KMS-11 (cell line): ENCODE measurements at regions not wholly inside any gene's neighbourhood (a gene's known extent, or its start where the extent isn't known, plus 50 kb on each side); places are given as distances from the start of the nearest gene placed in this dataset.

Source experiments
- H2AFZ ChIP-seq: fragments of 200-600 bp; sonication (generic); 2 replicates; pipeline ENCODE4 v1.6.1; 2016; ENCODE audit warnings: antibody characterized with exemption, mixed run types, low read depth
- H3K27ac ChIP-seq: fragments of 200-600 bp; sonication (generic); 2 replicates; pipeline ENCODE4 v1.6.1; 2016; ENCODE audit warnings: mild to moderate bottlenecking, mixed run types
- H3K27me3 ChIP-seq: fragments of 200-600 bp; sonication (generic); 2 replicates; pipeline ENCODE4 v1.6.1; 2017; ENCODE audit warnings: mild to moderate bottlenecking, low read depth, mixed run types, moderate library complexity; ENCODE audit not compliant: insufficient read depth
- H3K36me3 ChIP-seq: fragments of 200-600 bp; sonication (generic); 2 replicates; pipeline ENCODE4 v1.6.1; 2017; ENCODE audit warnings: mild to moderate bottlenecking, mixed run types; ENCODE audit not compliant: insufficient read depth
- H3K4me1 ChIP-seq: fragments of 200-600 bp; sonication (generic); 2 replicates; pipeline ENCODE4 v1.6.1; 2016; ENCODE audit warnings: mild to moderate bottlenecking, low read depth, mixed run types; ENCODE audit not compliant: poor library complexity, severe bottlenecking
- H3K4me2 ChIP-seq: fragments of 200-600 bp; sonication (generic); 2 replicates; pipeline ENCODE4 v1.7.0; 2016; ENCODE audit warnings: mild to moderate bottlenecking, mixed run types
- H3K4me3 ChIP-seq: fragments of 200-600 bp; sonication (generic); IDR thresholded peaks from 2 replicates; pipeline ENCODE4 v1.6.1; 2017; ENCODE audit warnings: low read depth, low read length, mixed read lengths; ENCODE audit not compliant: insufficient read depth
- H3K79me2 ChIP-seq: fragments of 200-600 bp; sonication (generic); 2 replicates; pipeline ENCODE4 v1.6.1; 2016; ENCODE audit warnings: low read depth, mixed run types; ENCODE audit not compliant: insufficient read depth
- H3K9ac ChIP-seq: fragments of 200-600 bp; sonication (generic); 2 replicates; pipeline ENCODE4 v1.6.1; 2016; ENCODE audit warnings: mild to moderate bottlenecking, mixed run types
- H4K20me1 ChIP-seq: fragments of 200-600 bp; sonication (generic); 2 replicates; pipeline ENCODE4 v1.6.1; 2016; ENCODE audit warnings: mild to moderate bottlenecking, mixed run types; ENCODE audit not compliant: insufficient read depth
- TF ChIP-seq, protein P1 (sequence below): fragments of 200-600 bp; sonication (generic); conservative IDR thresholded peaks from 2 replicates; pipeline ENCODE4 v1.6.1; 2017; ENCODE audit warnings: low read depth, mild to moderate bottlenecking, antibody characterized with exemption, low read length, moderate library complexity, mixed read lengths

DNA sequence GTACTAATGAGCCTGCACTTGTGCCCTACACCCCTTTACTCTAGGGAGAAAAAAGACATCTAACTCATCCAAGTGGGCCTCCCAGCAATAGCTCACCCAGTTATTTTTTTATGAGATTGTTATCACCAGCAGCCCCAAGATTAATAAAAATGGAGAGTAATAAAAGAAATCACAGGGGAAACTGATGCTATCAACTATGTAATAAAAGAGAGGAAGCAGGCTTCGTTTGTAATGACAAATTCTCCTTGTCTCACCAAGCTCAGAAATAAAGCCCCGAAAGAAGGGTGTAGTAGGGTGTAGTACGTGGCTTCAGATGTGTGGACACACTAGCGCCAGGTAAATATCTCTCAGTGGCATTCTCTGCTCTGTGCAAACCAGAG is 204.9 kb downstream of the USP12 start:
- Histone ChIP-seq H3K9ac (no peak overlapping the region), H3K27ac (no peak overlapping the region), H2AFZ (no peak overlapping the region), H3K4me3 (no peak overlapping the region), H3K36me3 (no peaks in the 10 kb centered on the region), H3K4me2 (no peak overlapping the region), H3K27me3 (no peaks in the 10 kb centered on the region), H3K4me1 (no peaks in the 10 kb centered on the region), H3K79me2 (no peaks in the 10 kb centered on the region), H4K20me1 (no peaks in the 10 kb centered on the region)
- TF ChIP-seq, protein P1, sequence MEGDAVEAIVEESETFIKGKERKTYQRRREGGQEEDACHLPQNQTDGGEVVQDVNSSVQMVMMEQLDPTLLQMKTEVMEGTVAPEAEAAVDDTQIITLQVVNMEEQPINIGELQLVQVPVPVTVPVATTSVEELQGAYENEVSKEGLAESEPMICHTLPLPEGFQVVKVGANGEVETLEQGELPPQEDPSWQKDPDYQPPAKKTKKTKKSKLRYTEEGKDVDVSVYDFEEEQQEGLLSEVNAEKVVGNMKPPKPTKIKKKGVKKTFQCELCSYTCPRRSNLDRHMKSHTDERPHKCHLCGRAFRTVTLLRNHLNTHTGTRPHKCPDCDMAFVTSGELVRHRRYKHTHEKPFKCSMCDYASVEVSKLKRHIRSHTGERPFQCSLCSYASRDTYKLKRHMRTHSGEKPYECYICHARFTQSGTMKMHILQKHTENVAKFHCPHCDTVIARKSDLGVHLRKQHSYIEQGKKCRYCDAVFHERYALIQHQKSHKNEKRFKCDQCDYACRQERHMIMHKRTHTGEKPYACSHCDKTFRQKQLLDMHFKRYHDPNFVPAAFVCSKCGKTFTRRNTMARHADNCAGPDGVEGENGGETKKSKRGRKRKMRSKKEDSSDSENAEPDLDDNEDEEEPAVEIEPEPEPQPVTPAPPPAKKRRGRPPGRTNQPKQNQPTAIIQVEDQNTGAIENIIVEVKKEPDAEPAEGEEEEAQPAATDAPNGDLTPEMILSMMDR = no peak

DNA sequence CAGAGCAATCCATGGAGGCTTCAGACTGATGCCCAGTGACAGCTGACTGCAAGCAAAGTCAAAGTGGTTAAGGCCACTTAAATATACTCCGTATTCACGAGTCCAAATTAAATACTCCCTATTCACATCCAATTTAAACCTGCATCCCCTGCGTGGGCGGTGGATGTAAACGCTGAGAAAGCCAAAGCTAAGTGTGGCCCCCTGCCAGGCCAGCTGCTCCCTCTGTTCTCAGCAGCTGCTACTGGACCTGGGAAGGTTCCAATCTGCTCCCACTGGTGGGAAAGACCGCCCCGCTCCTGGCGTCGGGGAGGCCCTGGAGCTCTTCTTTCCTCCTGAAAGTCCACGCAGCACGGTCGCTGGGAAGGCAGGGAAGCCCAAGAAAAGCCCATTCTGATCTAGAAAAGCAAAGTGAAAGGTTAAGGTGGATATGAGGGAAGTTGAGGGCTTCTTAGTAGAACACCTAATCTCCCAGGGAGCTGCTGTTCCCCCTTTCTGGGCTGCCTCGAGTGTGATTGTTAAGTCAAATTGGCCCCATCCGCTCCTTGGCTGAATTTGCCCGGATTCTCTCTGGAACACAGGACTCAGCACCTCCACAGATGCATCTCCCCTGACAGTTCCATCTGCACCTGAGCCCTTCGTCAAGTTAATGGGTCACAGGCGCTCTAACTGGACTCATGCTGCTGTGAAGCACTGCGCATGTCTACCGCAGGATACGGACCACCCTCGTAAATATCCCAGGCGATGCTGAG is 205.5 kb downstream of the USP12 start:
- H3K36me3 ChIP-seq = no peaks in the 10 kb centered on the region
- H3K4me1 ChIP-seq = no peaks in the 10 kb centered on the region
- H3K4me2 ChIP-seq = no peak overlapping the region
- H3K79me2 ChIP-seq = no peaks in the 10 kb centered on the region
- no peak overlapping the region for H3K4me3 ChIP-seq
- H4K20me1 ChIP-seq = no peaks in the 10 kb centered on the region
- no peak overlapping the region for H3K9ac ChIP-seq
- TF ChIP-seq, protein P1 = no peak
- H3K27ac ChIP-seq = no peak overlapping the region
- no peak overlapping the region for H2AFZ ChIP-seq
- H3K27me3 ChIP-seq = no peaks in the 10 kb centered on the region

DNA sequence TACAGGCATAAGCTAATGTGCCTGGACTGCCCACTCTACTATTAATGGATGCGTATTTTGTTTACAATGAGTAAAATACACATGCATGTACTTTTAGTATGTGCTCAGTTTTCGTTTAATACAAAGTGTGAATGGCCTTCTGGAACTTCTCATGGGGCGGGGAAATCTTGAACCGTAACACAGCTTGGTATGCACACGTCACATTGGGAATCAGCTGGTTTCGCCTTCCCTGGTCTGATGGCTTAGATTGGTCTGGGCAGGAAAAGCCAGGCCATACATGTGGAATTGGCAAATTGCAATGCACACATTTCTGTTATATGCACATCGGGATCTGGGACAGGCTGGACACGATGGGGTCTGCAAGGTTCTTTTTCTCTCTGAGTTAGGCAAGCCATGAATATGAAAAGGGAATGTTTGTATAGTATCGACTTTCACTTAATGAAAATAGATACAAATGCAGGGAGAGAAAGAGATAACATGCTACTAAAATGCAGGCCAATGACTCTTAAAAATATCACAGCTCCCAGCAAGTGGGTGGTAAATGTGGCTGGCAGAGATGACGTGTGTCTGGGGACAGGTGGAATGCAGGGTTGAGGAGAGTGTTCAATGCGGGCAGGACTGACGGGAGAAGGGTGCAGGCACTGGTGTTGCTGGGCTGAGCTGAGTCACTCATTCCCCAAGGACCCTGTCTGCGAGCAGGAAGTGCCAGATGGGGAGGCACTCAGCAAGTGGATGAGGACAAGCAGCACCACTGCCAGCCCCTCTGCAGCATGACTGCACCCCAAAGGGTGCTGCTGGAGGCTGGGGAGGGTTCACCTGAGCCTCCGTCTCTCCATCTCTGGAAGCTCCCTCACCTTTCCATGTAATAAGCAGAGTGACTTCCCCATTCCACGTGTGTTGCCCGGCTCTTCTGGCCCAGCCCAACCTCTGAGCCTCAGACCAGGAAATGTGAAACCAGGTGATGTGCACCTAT is 204.0 kb upstream of the GPR12 start:
- no peak overlapping the region for H3K4me3 ChIP-seq
- H3K27ac ChIP-seq = no peak overlapping the region
- no peaks in the 10 kb centered on the region for H3K27me3 ChIP-seq
- no peak overlapping the region for H3K4me2 ChIP-seq
- TF ChIP-seq, protein P1 = no peak
- H3K79me2 ChIP-seq = no peaks in the 10 kb centered on the region
- no peaks in the 10 kb centered on the region for H3K4me1 ChIP-seq
- no peak overlapping the region for H3K9ac ChIP-seq
- H4K20me1 ChIP-seq = no peaks in the 10 kb centered on the region
- no peak overlapping the region for H2AFZ ChIP-seq
- H3K36me3 ChIP-seq = no peaks in the 10 kb centered on the region

DNA sequence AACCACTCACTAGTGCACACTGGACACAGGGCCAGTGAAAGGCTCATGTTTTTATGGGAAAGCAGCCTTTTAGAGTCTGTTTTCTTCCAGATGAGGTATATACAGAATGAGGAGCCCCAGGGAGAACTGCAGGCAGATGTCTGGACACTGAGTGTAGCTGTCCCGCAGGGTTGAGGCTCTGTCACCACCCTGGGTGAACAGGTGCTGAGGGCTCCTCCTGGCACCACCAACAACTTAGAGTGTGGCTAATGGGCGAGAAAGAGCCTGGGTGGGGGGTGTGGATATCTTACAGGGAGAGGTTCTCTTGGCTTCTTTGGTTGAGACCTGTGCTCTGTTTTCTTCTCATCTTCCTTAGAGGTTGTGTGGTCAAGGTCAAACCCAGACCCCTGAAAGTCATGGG is 202.1 kb upstream of the GPR12 start:
- Histone ChIP-seq H3K79me2 (no peaks in the 10 kb centered on the region), H3K4me2 (no peak overlapping the region), H4K20me1 (no peaks in the 10 kb centered on the region), H3K4me3 (no peak overlapping the region), H3K36me3 (no peaks in the 10 kb centered on the region), H3K27ac (no peak overlapping the region), H3K9ac (no peak overlapping the region), H3K27me3 (no peaks in the 10 kb centered on the region), H2AFZ (no peak overlapping the region), H3K4me1 (no peaks in the 10 kb centered on the region)
- TF ChIP-seq, protein P1 = no peak
